Esophagus muscularis mucosa (tissue), 3 donors: ENCODE measurements at regions not wholly inside any gene's neighbourhood (a gene's known extent, or its start where the extent isn't known, plus 50 kb on each side); places are given as distances from the start of the nearest gene placed in this dataset.

Experiments
- POLR2AphosphoS5 ChIP-seq, 2 donors: sonication (generic); formaldehyde crosslinking; IDR thresholded peaks; one replicate each; pipeline ENCODE4 v1.6.1; 2017; ENCODE audit warnings: antibody characterized with exemption in 2 of 2
- TF ChIP-seq, protein P1 (sequence below), 3 experiments: fragments of 200-600 bp in 2 of 3; fragments of 450-650 bp in 1 of 3; sonication (generic) in 2 of 3; IDR thresholded peaks; one replicate each; pipeline ENCODE4 v1.5.1; 2017 to 2019; ENCODE audit warnings: antibody characterized with exemption in 3 of 3, mild to moderate bottlenecking in 2 of 3, moderate library complexity in 1 of 3

DNA sequence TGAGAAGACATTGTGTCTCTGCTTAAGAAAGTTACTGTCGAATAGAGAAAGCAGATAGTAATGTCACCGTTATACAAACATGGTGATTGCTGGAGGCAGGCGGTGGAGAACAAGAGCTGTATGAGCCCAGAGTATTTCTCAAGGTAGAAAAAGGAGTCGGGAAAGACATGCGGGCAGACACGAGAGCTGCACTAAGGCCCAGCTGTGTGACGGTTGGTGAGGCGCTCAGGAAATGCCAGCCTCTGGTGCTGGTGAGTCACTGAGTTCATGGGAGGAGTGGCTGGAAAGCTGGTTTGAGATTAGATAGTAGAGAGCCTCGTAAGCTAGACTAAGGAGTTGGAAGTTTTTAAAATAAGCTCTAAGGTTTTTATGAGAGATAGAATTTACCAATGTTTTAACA lies 390.9 kb upstream of the TRIB2 start:
- no peak for TF ChIP-seq POLR2AphosphoS5 (IDR thresholded peaks at IDR 0.05)
- TF ChIP-seq, protein P1, sequence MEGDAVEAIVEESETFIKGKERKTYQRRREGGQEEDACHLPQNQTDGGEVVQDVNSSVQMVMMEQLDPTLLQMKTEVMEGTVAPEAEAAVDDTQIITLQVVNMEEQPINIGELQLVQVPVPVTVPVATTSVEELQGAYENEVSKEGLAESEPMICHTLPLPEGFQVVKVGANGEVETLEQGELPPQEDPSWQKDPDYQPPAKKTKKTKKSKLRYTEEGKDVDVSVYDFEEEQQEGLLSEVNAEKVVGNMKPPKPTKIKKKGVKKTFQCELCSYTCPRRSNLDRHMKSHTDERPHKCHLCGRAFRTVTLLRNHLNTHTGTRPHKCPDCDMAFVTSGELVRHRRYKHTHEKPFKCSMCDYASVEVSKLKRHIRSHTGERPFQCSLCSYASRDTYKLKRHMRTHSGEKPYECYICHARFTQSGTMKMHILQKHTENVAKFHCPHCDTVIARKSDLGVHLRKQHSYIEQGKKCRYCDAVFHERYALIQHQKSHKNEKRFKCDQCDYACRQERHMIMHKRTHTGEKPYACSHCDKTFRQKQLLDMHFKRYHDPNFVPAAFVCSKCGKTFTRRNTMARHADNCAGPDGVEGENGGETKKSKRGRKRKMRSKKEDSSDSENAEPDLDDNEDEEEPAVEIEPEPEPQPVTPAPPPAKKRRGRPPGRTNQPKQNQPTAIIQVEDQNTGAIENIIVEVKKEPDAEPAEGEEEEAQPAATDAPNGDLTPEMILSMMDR (IDR thresholded peaks at IDR 0.05), result no peak
